ENCODE measurements at regions not wholly inside any gene's neighbourhood (a gene's known extent, or its start where the extent isn't known, plus 50 kb on each side); places are given as distances from the start of the nearest gene placed in this dataset.

GRCh38 chr12:17528394-17528793 is 561.6 kb downstream of the RERGL start:
- no peak for DNase-seq

- no peak for DNase-seq
These were observed 563.0 kb downstream of the RERGL start for GRCh38 chr12:17527021-17527420.

- no peak for DNase-seq
These were observed 578.6 kb downstream of the RERGL start for GRCh38 chr12:17511369-17511768.

GRCh38 chr12:17507336-17507735 is 582.7 kb downstream of the RERGL start:
- no peak for DNase-seq

- no peak for DNase-seq
These were observed 586.3 kb downstream of the RERGL start for GRCh38 chr12:17503742-17504141.

- DNase-seq, result no peak
These were observed 600.5 kb downstream of the RERGL start for GRCh38 chr12:17489452-17489851.

- no peak for DNase-seq
These were observed 610.9 kb downstream of the RERGL start for GRCh38 chr12:17478908-17479673.

GRCh38 chr12:17470460-17470859 is 619.5 kb downstream of the RERGL start:
- no peak for DNase-seq

- DNase-seq, result no peak
These were observed 630.8 kb downstream of the RERGL start for GRCh38 chr12:17459214-17459613.

- no peak for DNase-seq
These were observed 633.5 kb downstream of the RERGL start for GRCh38 chr12:17456486-17456885.

- no peak for DNase-seq
These were observed 651.9 kb downstream of the RERGL start for GRCh38 chr12:17438141-17438540.

GRCh38 chr12:17416748-17417147 is 673.2 kb downstream of the RERGL start:
- no peak for DNase-seq

- no peak for DNase-seq
These were observed 675.4 kb downstream of the RERGL start for GRCh38 chr12:17414596-17414995.

GRCh38 chr12:17411662-17412061 is 678.3 kb downstream of the RERGL start:
- no peak for DNase-seq

- no peak for DNase-seq
These were observed 701.3 kb downstream of the RERGL start for GRCh38 chr12:17388679-17389078.

GRCh38 chr12:17383321-17383720 is 706.7 kb downstream of the RERGL start:
- DNase-seq, result no peak

- no peak for DNase-seq
These were observed 708.8 kb downstream of the RERGL start for GRCh38 chr12:17381211-17381610.

GRCh38 chr12:17372508-17372907 is 717.5 kb downstream of the RERGL start:
- DNase-seq, result peak; percentile 35

- DNase-seq, result no peak
These were observed 718.3 kb downstream of the RERGL start for GRCh38 chr12:17371491-17372215.

- DNase-seq, result no peak
These were observed 719.4 kb downstream of the RERGL start for GRCh38 chr12:17370621-17371020.

- no peak for DNase-seq
These were observed 720.4 kb downstream of the RERGL start for GRCh38 chr12:17369556-17369955.

- DNase-seq, result no peak
These were observed 728.8 kb downstream of the RERGL start for GRCh38 chr12:17361224-17361623.

- no peak for DNase-seq
These were observed 731.2 kb downstream of the RERGL start for GRCh38 chr12:17358835-17359234.

- no peak for DNase-seq
These were observed 732.6 kb downstream of the RERGL start for GRCh38 chr12:17357396-17357795.
